Activated CD4-positive, alpha-beta T cell treated with anti-CD3 and anti-CD28 coated beads, Interleukin-2, amount 50 U/mL, for 16 hours (primary cell): ENCODE measurements at regions not wholly inside any gene's neighbourhood (a gene's known extent, or its start where the extent isn't known, plus 50 kb on each side); places are given as distances from the start of the nearest gene placed in this dataset.

Source experiments
- DNase-seq: peaks from one replicate; pipeline ENCODE4 v3.0.0-alpha.2; 2020

GRCh38 chr11:134794192-134794591, 382.1 kb upstream of the B3GAT1 start:
- DNase-seq = no peak

GRCh38 chr11:134792677-134793076, 380.6 kb upstream of the B3GAT1 start:
- no peak for DNase-seq

- DNase-seq = no peak
Observed at GRCh38 chr11:134792044-134792443, 380.0 kb upstream of the B3GAT1 start.

- DNase-seq = no peak
Observed at GRCh38 chr11:134791102-134791501, 379.1 kb upstream of the B3GAT1 start.

GRCh38 chr11:134789104-134789503, 377.1 kb upstream of the B3GAT1 start:
- DNase-seq = no peak

- DNase-seq = no peak
Observed at GRCh38 chr11:134786636-134787035, 374.6 kb upstream of the B3GAT1 start.

- DNase-seq = no peak
Observed at GRCh38 chr11:134785660-134786284, 373.7 kb upstream of the B3GAT1 start.

GRCh38 chr11:134785059-134785458, 373.0 kb upstream of the B3GAT1 start:
- DNase-seq = no peak

- no peak for DNase-seq
Observed at GRCh38 chr11:134784568-134784967, 372.5 kb upstream of the B3GAT1 start.

- no peak for DNase-seq
Observed at GRCh38 chr11:134784046-134784445, 372.0 kb upstream of the B3GAT1 start.

- DNase-seq = no peak
Observed at GRCh38 chr11:134783234-134783633, 371.2 kb upstream of the B3GAT1 start.

GRCh38 chr11:134781380-134781866, 369.4 kb upstream of the B3GAT1 start:
- no peak for DNase-seq

GRCh38 chr11:134780486-134781147, 368.6 kb upstream of the B3GAT1 start:
- no peak for DNase-seq

GRCh38 chr11:134779179-134779578, 367.1 kb upstream of the B3GAT1 start:
- DNase-seq = no peak

GRCh38 chr11:134768463-134768862, 356.4 kb upstream of the B3GAT1 start:
- no peak for DNase-seq

- no peak for DNase-seq
Observed at GRCh38 chr11:134765565-134765964, 353.5 kb upstream of the B3GAT1 start.

- no peak for DNase-seq
Observed at GRCh38 chr11:134764966-134765365, 352.9 kb upstream of the B3GAT1 start.

GRCh38 chr11:134764367-134764766, 352.3 kb upstream of the B3GAT1 start:
- no peak for DNase-seq

- no peak for DNase-seq
Observed at GRCh38 chr11:134763030-134763388, 351.0 kb upstream of the B3GAT1 start.

- DNase-seq = no peak
Observed at GRCh38 chr11:134762248-134763029, 350.4 kb upstream of the B3GAT1 start.

- no peak for DNase-seq
Observed at GRCh38 chr11:134761926-134762247, 349.8 kb upstream of the B3GAT1 start.

- no peak for DNase-seq
Observed at GRCh38 chr11:134761386-134761785, 349.3 kb upstream of the B3GAT1 start.

- DNase-seq = no peak
Observed at GRCh38 chr11:134760957-134761356, 348.9 kb upstream of the B3GAT1 start.

GRCh38 chr11:134760299-134760698, 348.3 kb upstream of the B3GAT1 start:
- DNase-seq = no peak
